WTC11 (cell line): ENCODE measurements at regions not wholly inside any gene's neighbourhood (a gene's known extent, or its start where the extent isn't known, plus 50 kb on each side); places are given as distances from the start of the nearest gene placed in this dataset.
A peak's percentile ranks its signal among the peaks of the same experiment; 100 is the strongest.

ENCODE experiments used
- ATAC-seq: fragments of 200-7000 bp; cut with Tn5 transposase; 2 replicates; pipeline ENCODE4 v1.10.0; 2021; ENCODE audit warnings: mild to moderate bottlenecking, moderate library complexity
- CTCF ChIA-PET: fragments of 300-600 bp; sonication (Branson Sonifier 250); formaldehyde crosslinking; loops from one replicate; lab custom pipeline; 2021; ENCODE audit warnings: antibody characterized with exemption; lab: Charles Lee
- POLR2A ChIA-PET: fragments of 350-600 bp; sonication (Branson Sonifier 250); formaldehyde crosslinking; loops from one replicate; lab custom pipeline; 2021; ENCODE audit warnings: antibody characterized with exemption; lab: Charles Lee
- DNase-seq: peaks from one replicate; pipeline ENCODE4 v3.0.0; 2021; ENCODE audit warnings: low spot score
- H3K27ac Mint-ChIP-seq: 2 replicates; pipeline ENCODE4 v1.8.0; 2021; ENCODE audit warnings: mixed read lengths
- H3K27me3 Mint-ChIP-seq: 2 replicates; pipeline ENCODE4 v1.8.0; 2021; ENCODE audit warnings: low read depth, mild to moderate bottlenecking, moderate library complexity, mixed read lengths
- H3K36me3 Mint-ChIP-seq: 2 replicates; pipeline ENCODE4 v1.8.0; 2021; ENCODE audit warnings: mixed read lengths
- H3K4me1 Mint-ChIP-seq: 2 replicates; pipeline ENCODE4 v1.8.0; 2022; ENCODE audit warnings: mixed read lengths
- H3K4me3 Mint-ChIP-seq: 2 replicates; pipeline ENCODE4 v1.8.0; 2021; ENCODE audit warnings: mild to moderate bottlenecking, moderate library complexity, mixed read lengths
- H3K9me3 Mint-ChIP-seq: 2 replicates; pipeline ENCODE4 v1.8.0; 2021; ENCODE audit warnings: mixed read lengths
- CREM ChIP-seq: sonication (generic); formaldehyde crosslinking; IDR thresholded peaks from 2 replicates; pipeline ENCODE4 v1.8.1; 2022; ENCODE audit warnings: mild to moderate bottlenecking, missing genetic modification reagents, moderate library complexity
- E2F4 ChIP-seq: sonication (generic); formaldehyde crosslinking; IDR thresholded peaks from 2 replicates; pipeline ENCODE4 v1.8.1; 2022; ENCODE audit warnings: low read depth, mild to moderate bottlenecking, moderate library complexity, missing genetic modification reagents, borderline replicate concordance
- HMGA2 ChIP-seq: fragments of 250-450 bp; sonication (Bioruptor Pico); IDR thresholded peaks from 2 replicates; pipeline ENCODE4 v1.4.0; 2021; ENCODE audit warnings: mild to moderate bottlenecking, moderate library complexity
- KAT7 ChIP-seq: sonication (generic); formaldehyde crosslinking; IDR thresholded peaks from 2 replicates; pipeline ENCODE4 v1.8.1; 2023; ENCODE audit warnings: missing genetic modification reagents, mild to moderate bottlenecking, borderline replicate concordance
- NR2C2 ChIP-seq: sonication (generic); formaldehyde crosslinking; IDR thresholded peaks from 2 replicates; pipeline ENCODE4 v1.8.0; 2022; ENCODE audit warnings: mild to moderate bottlenecking, missing genetic modification reagents
- RORB ChIP-seq: fragments of 250-450 bp; sonication (Bioruptor Pico); IDR thresholded peaks from 2 replicates; pipeline ENCODE4 v1.9.0; 2021; ENCODE audit warnings: mild to moderate bottlenecking
- SMAD4 ChIP-seq: sonication (generic); formaldehyde crosslinking; IDR thresholded peaks from 2 replicates; pipeline ENCODE4 v1.8.0; 2022; ENCODE audit warnings: mild to moderate bottlenecking, missing genetic modification reagents
- SP1 ChIP-seq: sonication (generic); formaldehyde crosslinking; conservative IDR thresholded peaks from 2 replicates; pipeline ENCODE4 v1.8.1; 2022; ENCODE audit warnings: missing genetic modification reagents
- TF ChIP-seq, protein P1 (sequence below): sonication (generic); formaldehyde crosslinking; IDR thresholded peaks from 2 replicates; pipeline ENCODE4 v1.8.1; 2023; ENCODE audit warnings: mild to moderate bottlenecking, moderate library complexity, missing genetic modification reagents
- TF ChIP-seq, protein P2 (sequence below): sonication (generic); formaldehyde crosslinking; IDR thresholded peaks from 2 replicates; pipeline ENCODE4 v1.8.1; 2022; ENCODE audit warnings: mild to moderate bottlenecking, missing genetic modification reagents, moderate library complexity, borderline replicate concordance
- TF ChIP-seq, protein P3 (sequence below): fragments of 250-450 bp; sonication (Bioruptor Pico); IDR thresholded peaks from 2 replicates; pipeline ENCODE4 v1.9.0; 2021; ENCODE audit warnings: mild to moderate bottlenecking

DNA sequence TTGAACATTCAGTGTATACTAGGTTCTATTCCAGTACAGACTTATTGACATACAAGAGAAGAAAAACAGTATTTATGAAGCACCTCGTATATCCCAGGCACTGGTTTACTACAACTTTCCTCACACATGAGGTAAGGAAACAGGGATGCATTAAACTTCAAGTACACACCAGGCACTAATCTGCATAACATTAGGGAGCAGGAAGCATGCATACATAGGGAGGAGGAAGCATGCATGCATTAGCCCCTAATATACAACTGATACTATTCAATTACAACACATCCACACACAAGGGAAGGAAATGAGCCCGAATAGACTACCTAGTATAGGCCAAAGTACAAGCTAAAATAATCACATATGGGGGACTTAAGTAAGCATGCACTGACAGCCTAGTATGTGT, 525.3 kb downstream of the SUCLG1 start:
- ATAC-seq = peak; percentile 92
- CTCF ChIA-PET = no interaction called here
- 0 out of 2 replicates have a peak overlapping the region, but pooled peaks have one; percentile 24 for H3K4me3 Mint-ChIP-seq

DNA sequence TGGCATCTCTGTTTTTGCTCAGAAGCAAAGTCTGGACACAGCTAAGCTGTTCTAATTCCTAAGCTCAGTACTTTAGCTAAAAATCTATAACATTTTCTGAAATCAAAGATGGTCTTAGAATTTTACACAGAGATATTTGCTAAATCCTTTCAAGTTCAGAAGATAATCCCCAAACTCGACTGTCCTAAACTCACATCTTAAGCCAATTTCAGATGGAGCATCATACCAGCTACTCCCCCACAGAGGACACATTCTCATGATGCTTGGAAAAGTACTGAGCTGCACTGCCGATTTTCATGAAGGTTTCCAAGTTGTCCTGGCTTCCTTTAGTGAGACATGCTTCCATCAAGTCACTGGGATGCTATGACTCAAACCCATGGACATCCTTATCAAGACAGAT, 535.5 kb downstream of the SUCLG1 start:
- Mint-ChIP-seq H3K4me1 (peaks cover 6% of the 10 kb centered on the region), H3K4me3 (no peak overlapping the region), H3K27me3 (no peaks in the 10 kb centered on the region), H3K36me3 (peaks cover 10% of the 10 kb centered on the region), H3K9me3 (peaks cover 26% of the 10 kb centered on the region), H3K27ac (no peak overlapping the region)
- CTCF ChIA-PET = no interaction called here
- DNase-seq = no peak
- TF ChIP-seq CREM (no peak), RORB (CRISPR knock-in tag) (no peak)
- TF ChIP-seq, protein P1, sequence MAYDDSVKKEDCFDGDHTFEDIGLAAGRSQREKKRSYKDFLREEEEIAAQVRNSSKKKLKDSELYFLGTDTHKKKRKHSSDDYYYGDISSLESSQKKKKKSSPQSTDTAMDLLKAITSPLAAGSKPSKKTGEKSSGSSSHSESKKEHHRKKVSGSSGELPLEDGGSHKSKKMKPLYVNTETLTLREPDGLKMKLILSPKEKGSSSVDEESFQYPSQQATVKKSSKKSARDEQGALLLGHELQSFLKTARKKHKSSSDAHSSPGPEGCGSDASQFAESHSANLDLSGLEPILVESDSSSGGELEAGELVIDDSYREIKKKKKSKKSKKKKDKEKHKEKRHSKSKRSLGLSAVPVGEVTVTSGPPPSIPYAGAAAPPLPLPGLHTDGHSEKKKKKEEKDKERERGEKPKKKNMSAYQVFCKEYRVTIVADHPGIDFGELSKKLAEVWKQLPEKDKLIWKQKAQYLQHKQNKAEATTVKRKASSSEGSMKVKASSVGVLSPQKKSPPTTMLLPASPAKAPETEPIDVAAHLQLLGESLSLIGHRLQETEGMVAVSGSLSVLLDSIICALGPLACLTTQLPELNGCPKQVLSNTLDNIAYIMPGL (CRISPR knock-in tag) = no peak
- TF ChIP-seq, protein P2, sequence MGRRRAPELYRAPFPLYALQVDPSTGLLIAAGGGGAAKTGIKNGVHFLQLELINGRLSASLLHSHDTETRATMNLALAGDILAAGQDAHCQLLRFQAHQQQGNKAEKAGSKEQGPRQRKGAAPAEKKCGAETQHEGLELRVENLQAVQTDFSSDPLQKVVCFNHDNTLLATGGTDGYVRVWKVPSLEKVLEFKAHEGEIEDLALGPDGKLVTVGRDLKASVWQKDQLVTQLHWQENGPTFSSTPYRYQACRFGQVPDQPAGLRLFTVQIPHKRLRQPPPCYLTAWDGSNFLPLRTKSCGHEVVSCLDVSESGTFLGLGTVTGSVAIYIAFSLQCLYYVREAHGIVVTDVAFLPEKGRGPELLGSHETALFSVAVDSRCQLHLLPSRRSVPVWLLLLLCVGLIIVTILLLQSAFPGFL (CRISPR knock-in tag) = no peak
- no peak for ATAC-seq
- POLR2A ChIA-PET = no interaction called here

More for the DNA sequence above, 525.3 kb downstream of the SUCLG1 start:
- H3K27me3 Mint-ChIP-seq = no peaks in the 10 kb centered on the region; the same call in 1 of the 2 replicates
- H3K4me1 Mint-ChIP-seq = peaks cover 37% of the 10 kb centered on the region
- no peaks in the 10 kb centered on the region for H3K9me3 Mint-ChIP-seq
- TF ChIP-seq SMAD4 (CRISPR knock-in tag) (no peak), SP1 (0 out of 2 replicates have a peak, but pooled peaks have one; percentile 20), RORB (CRISPR knock-in tag) (no peak)
- TF ChIP-seq, protein P2 (CRISPR knock-in tag) = no peak
- POLR2A ChIA-PET = no interaction called here
- DNase-seq = no peak
- no peak overlapping the region for H3K27ac Mint-ChIP-seq
- H3K36me3 Mint-ChIP-seq = no peaks in the 10 kb centered on the region

GRCh38 chr2:83916559-83916958, 542.5 kb downstream of the SUCLG1 start:
- Mint-ChIP-seq H3K4me3 (no peak overlapping the region), H3K4me1 (peaks cover 8% of the 10 kb centered on the region), H3K27ac (no peak overlapping the region), H3K36me3 (peaks cover 15% of the 10 kb centered on the region), H3K9me3 (peaks cover 34% of the 10 kb centered on the region), H3K27me3 (no peaks in the 10 kb centered on the region)
- no peak for ATAC-seq
- POLR2A ChIA-PET = no interaction called here
- no peak for DNase-seq
- TF ChIP-seq, protein P3, sequence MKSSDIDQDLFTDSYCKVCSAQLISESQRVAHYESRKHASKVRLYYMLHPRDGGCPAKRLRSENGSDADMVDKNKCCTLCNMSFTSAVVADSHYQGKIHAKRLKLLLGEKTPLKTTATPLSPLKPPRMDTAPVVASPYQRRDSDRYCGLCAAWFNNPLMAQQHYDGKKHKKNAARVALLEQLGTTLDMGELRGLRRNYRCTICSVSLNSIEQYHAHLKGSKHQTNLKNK = no peak
- no peak for TF ChIP-seq NR2C2 (CRISPR knock-in tag)
- TF ChIP-seq HMGA2 (CRISPR knock-in tag) = no peak
- TF ChIP-seq KAT7 (CRISPR knock-in tag) = no peak
- no peak for TF ChIP-seq E2F4 (CRISPR knock-in tag)
- CTCF ChIA-PET = no interaction called here

DNA sequence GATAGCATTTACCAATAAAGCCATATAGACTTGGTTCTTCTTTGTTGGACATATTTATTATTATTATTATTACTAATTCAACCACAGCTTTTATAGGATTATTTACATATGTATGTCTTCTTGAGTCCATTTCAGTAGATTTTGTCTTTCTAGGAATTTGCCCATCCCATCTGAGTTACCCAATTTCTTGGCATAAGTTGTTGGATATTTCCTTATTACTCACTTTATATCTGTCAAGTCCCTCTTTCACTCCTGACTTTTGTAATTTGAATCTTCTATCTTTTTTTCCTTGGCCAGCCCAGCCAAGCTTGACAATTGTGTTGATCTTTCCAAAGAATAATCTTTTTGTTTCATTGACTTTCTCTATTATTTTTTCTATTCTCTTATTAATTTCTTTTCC, 543.7 kb downstream of the SUCLG1 start:
- ChIA-PET CTCF (no interaction called here), POLR2A (no interaction called here)
- DNase-seq (no peak), ATAC-seq (no peak)
- TF ChIP-seq KAT7 (CRISPR knock-in tag) = no peak
- Mint-ChIP-seq H3K27me3 (no peaks in the 10 kb centered on the region), H3K4me1 (peaks cover 8% of the 10 kb centered on the region), H3K4me3 (no peak overlapping the region), H3K36me3 (peaks cover 11% of the 10 kb centered on the region; the same call in 1 of the 2 replicates), H3K27ac (no peak overlapping the region), H3K9me3 (peaks cover 23% of the 10 kb centered on the region)
